ENCODE measurements at regions not wholly inside any gene's neighbourhood (a gene's known extent, or its start where the extent isn't known, plus 50 kb on each side); places are given as distances from the start of the nearest gene placed in this dataset.

DNA sequence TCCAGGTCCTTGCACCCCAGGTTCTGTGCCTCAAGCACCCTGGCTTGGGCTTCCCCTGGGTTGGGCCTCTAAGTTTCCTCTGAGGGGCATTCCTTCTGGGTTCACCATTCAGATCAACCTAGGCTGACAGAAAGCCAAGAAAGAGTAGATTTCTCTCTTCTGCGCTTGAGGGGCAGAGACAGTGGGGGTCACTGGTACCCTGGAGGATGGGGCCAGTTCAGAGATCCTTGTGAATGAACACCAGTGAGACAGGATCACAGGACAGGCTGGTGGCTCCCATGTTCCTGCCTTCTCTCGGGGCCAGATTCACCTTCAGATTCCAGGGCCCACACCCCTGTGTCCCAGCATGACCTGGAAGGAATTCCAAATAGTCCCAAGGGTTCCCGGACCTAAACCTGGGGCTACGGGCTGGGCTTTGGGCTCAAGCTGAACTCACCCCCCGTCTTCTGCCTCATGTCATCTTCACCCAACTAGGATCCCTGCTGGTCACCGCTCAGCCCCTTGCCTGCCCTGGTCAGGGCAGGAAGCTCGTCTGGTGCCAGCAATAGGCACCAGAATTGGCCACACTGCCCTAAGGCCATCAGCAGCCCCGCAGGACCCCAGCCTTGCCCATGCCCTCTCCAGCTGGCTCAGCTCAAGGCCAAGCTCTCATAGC, 91.8 kb upstream of the MVB12B start:
- Histone ChIP-seq H3K4me1 (ENCODE audit: control insufficient read depth, insufficient read depth, low read length) (no peaks in the 10 kb centered on the region), H3K9ac (ENCODE audit: control insufficient read depth, insufficient read depth, low read length) (no peak overlapping the region), H3K27ac (ENCODE audit: control insufficient read depth, insufficient read depth) (no peak overlapping the region), H3K79me2 (ENCODE audit: control insufficient read depth, insufficient read depth, low read length) (no peaks in the 10 kb centered on the region), H4K20me1 (ENCODE audit: control insufficient read depth, insufficient read depth) (no peaks in the 10 kb centered on the region), H3K4me3 (no peak overlapping the region), H3K36me3 (ENCODE audit: control insufficient read depth in 2 of 2, insufficient read depth in 2 of 2, low read length in 1 of 2) (no peaks in the 10 kb centered on the region), H3K4me2 (ENCODE audit: control insufficient read depth, insufficient read depth) (no peak overlapping the region), H3K9me3 (replicated peaks; ENCODE audit: control insufficient read depth, insufficient read depth, low read length) (no peaks in the 10 kb centered on the region), H3K27me3 (replicated peaks in 1 of 2; ENCODE audit: control insufficient read depth in 2 of 2, insufficient read depth in 2 of 2, low read length in 1 of 2) (0 out of 4 replicates have a peak, but pooled peaks cover 0 to 2% of the 10 kb centered on the region in 2 experiments), H2AFZ (ENCODE audit: control insufficient read depth, low read depth, low read length) (no peak overlapping the region)
- DNase-seq (ENCODE audit: low read depth, low spot score) (no peak), FAIRE-seq (no peak), ATAC-seq (no peak)
- ChIA-PET RAD21 (ENCODE audit: unreplicated experiment) (no interaction called here), POLR2A (no interaction called here), SMC1A (ENCODE audit: uncharacterized antibody, unreplicated experiment) (no interaction called here), CTCF (no interaction called here)
- WGBS (ENCODE audit: insufficient coverage, insufficient replicate concordance, low lambda C conversion rate, missing lambda C conversion rate): 29% methylated on average over 8 of the region's 8 CpGs
- intact Hi-C loops (cut with micrococcal nuclease; ENCODE audit: unreplicated experiment) (no loop called here), in situ Hi-C loops (cut with MboI) (loop anchor here (5.0 kb wide), 1 partner anchor 828 kb away; no protein-coding TSS in a partner anchor)
- TF ChIP-seq, protein P1, sequence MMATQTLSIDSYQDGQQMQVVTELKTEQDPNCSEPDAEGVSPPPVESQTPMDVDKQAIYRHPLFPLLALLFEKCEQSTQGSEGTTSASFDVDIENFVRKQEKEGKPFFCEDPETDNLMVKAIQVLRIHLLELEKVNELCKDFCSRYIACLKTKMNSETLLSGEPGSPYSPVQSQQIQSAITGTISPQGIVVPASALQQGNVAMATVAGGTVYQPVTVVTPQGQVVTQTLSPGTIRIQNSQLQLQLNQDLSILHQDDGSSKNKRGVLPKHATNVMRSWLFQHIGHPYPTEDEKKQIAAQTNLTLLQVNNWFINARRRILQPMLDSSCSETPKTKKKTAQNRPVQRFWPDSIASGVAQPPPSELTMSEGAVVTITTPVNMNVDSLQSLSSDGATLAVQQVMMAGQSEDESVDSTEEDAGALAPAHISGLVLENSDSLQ (IDR thresholded peaks at IDR 0.05): no peak
- TF ChIP-seq ZSCAN29 (IDR thresholded peaks at IDR 0.05) (no peak), EZH2 (IDR thresholded peaks at IDR 0.05; ENCODE audit: borderline replicate concordance, control insufficient read depth, low read depth, low read length) (no peak), YBX1 (IDR thresholded peaks at IDR 0.05) (no peak), PAX5 (IDR thresholded peaks at IDR 0.05; ENCODE audit: borderline replicate concordance, low read depth, low read length) (no peak), ZBED1 (IDR thresholded peaks at IDR 0.05; ENCODE audit: borderline replicate concordance) (no peak), NBN (IDR thresholded peaks at IDR 0.05) (no peak), SIN3A (IDR thresholded peaks at IDR 0.05; ENCODE audit: low read depth, low read length) (no peak), ZBTB33 (IDR thresholded peaks at IDR 0.05) (no peak), GABPA (IDR thresholded peaks at IDR 0.05; ENCODE audit: low read depth) (no peak)
- BruUV-seq (replicated peaks): no TSS peak

All from GM12878 (cell line).